ENCODE measurements at regions not wholly inside any gene's neighbourhood (a gene's known extent, or its start where the extent isn't known, plus 50 kb on each side); places are given as distances from the start of the nearest gene placed in this dataset.

- FAIRE-seq: no peak
- no peaks in the 10 kb centered on the region for H3K9me3 ChIP-seq
- no peaks in the 10 kb centered on the region for H3K4me1 ChIP-seq
- WGBS, 2 donors: 66 to 74% methylated on average over 1 of the region's 1 CpG
- H3K36me3 ChIP-seq: no peaks in the 10 kb centered on the region
- no peak overlapping the region for H3K27ac ChIP-seq
- H3K27me3 ChIP-seq: peaks cover 0 to 2% (median 0%) of the 10 kb centered on the region in 4 donors
- TF ChIP-seq CTCF (IDR thresholded peaks at IDR 0.05): no peak
- intact Hi-C loops (cut with DNase I): no loop called here
- no peak overlapping the region for H3K4me3 ChIP-seq
- no peak for ATAC-seq
- DNase-seq: no peak
These were observed 172.5 kb downstream of the BUB3 start for GRCh38 chr10:123326674-123327073.

- TF ChIP-seq CTCF (IDR thresholded peaks at IDR 0.05): no peak
- Histone ChIP-seq H3K9me3 (no peaks in the 10 kb centered on the region), H3K27me3 (peaks cover 0 to 2% (median 0%) of the 10 kb centered on the region in 4 donors), H3K27ac (no peak overlapping the region), H3K36me3 (no peaks in the 10 kb centered on the region), H3K4me1 (no peaks in the 10 kb centered on the region), H3K4me3 (no peak overlapping the region)
- intact Hi-C loops (cut with DNase I): no loop called here
- 48 to 65% methylated on average over 1 of the region's 1 CpG for WGBS, 2 donors
- no peak for ATAC-seq
- no peak for DNase-seq
- no peak for FAIRE-seq
These were observed 173.2 kb downstream of the BUB3 start for GRCh38 chr10:123327450-123327849.

- H3K4me1 ChIP-seq: no peaks in the 10 kb centered on the region
- no peaks in the 10 kb centered on the region for H3K9me3 ChIP-seq
- no peak overlapping the region for H3K4me3 ChIP-seq
- H3K27ac ChIP-seq: no peak overlapping the region
- FAIRE-seq: no peak
- H3K36me3 ChIP-seq: no peaks in the 10 kb centered on the region
- TF ChIP-seq CTCF (IDR thresholded peaks at IDR 0.05): no peak
- 52 to 60% methylated on average over 2 of the region's 2 CpGs for WGBS, 2 donors
- peaks cover 0 to 2% (median 0%) of the 10 kb centered on the region in 4 donors for H3K27me3 ChIP-seq
- no peak for DNase-seq
- ATAC-seq: no peak
- intact Hi-C loops (cut with DNase I): no loop called here
These were observed 173.7 kb downstream of the BUB3 start for GRCh38 chr10:123327896-123328295.

- ATAC-seq: no peak
- Histone ChIP-seq H3K27me3 (peaks cover 0 to 2% (median 0%) of the 10 kb centered on the region in 4 donors), H3K36me3 (no peaks in the 10 kb centered on the region), H3K27ac (no peak overlapping the region), H3K4me3 (no peak overlapping the region), H3K4me1 (no peaks in the 10 kb centered on the region), H3K9me3 (no peaks in the 10 kb centered on the region)
- no peak for DNase-seq
- FAIRE-seq: no peak
- TF ChIP-seq CTCF (IDR thresholded peaks at IDR 0.05): no peak
- intact Hi-C loops (cut with DNase I): no loop called here
- 43 to 44% methylated on average over 4 of the region's 4 CpGs for WGBS, 2 donors
These were observed 177.2 kb downstream of the BUB3 start for GRCh38 chr10:123331438-123331837.

- Histone ChIP-seq H3K36me3 (no peaks in the 10 kb centered on the region), H3K27me3 (no peaks in the 10 kb centered on the region), H3K4me3 (no peak overlapping the region), H3K27ac (no peak overlapping the region), H3K9me3 (no peaks in the 10 kb centered on the region), H3K4me1 (no peaks in the 10 kb centered on the region)
- FAIRE-seq (no peak), ATAC-seq (no peak), DNase-seq (no peak)
- no peak for TF ChIP-seq CTCF (IDR thresholded peaks at IDR 0.05)
- intact Hi-C loops (cut with DNase I): no loop called here
- 91 to 96% methylated on average over 1 of the region's 1 CpG for WGBS, 2 donors
These were observed 192.4 kb downstream of the BUB3 start for GRCh38 chr10:123346581-123346980.

All from pancreas (tissue), 10 donors.